ENCODE measurements at regions not wholly inside any gene's neighbourhood (a gene's known extent, or its start where the extent isn't known, plus 50 kb on each side); places are given as distances from the start of the nearest gene placed in this dataset.

- H3K27me3 ChIP-seq (ENCODE audit: insufficient read depth), result no peaks in the 10 kb centered on the region
- no peak overlapping the region for H3K4me3 ChIP-seq
- no peaks in the 10 kb centered on the region for H3K36me3 ChIP-seq (ENCODE audit: insufficient read depth)
- peak overlapping the region; percentile 5; the same call in 1 of the 2 replicates for H2AFZ ChIP-seq
- H3K27ac ChIP-seq (ENCODE audit: low read depth), result no peak overlapping the region
- ATAC-seq (no peak), DNase-seq (ENCODE audit: low spot score) (no peak)
- H3K4me1 Mint-ChIP-seq, result peaks cover 16% of the 10 kb centered on the region
- H4K20me1 ChIP-seq (replicated peaks; ENCODE audit: insufficient read depth), result no peaks in the 10 kb centered on the region
- no peaks in the 10 kb centered on the region for H3K27me3 Mint-ChIP-seq (ENCODE audit: insufficient read depth, low read depth, poor library complexity)
- no peaks in the 10 kb centered on the region; the same call in 1 of the 2 replicates for H3K9me2 ChIP-seq (ENCODE audit: insufficient read depth)
- no peaks in the 10 kb centered on the region; the same call in 2 of the 3 replicates for H3K9me3 Mint-ChIP-seq
- H3K36me3 Mint-ChIP-seq (ENCODE audit: low read depth), result no peaks in the 10 kb centered on the region; the same call in 2 of the 3 replicates
- peaks cover 21% of the 10 kb centered on the region for H3K4me1 ChIP-seq (ENCODE audit: insufficient read depth)
- no peaks in the 10 kb centered on the region for H3F3A ChIP-seq (replicated peaks; ENCODE audit: low read depth)
- no peak overlapping the region; the same call in 1 of the 2 replicates for H3K27ac Mint-ChIP-seq
- H3K4me3 Mint-ChIP-seq, result no peak overlapping the region
- no peaks in the 10 kb centered on the region for H3K79me2 ChIP-seq (replicated peaks; ENCODE audit: insufficient read depth)
- TF ChIP-seq NANOG (IDR thresholded peaks at IDR 0.05; ENCODE audit: borderline replicate concordance) (no peak), ETS1 (IDR thresholded peaks at IDR 0.05) (no peak)
- H3K4me2 ChIP-seq, result no peak overlapping the region
These were observed 174.5 kb upstream of the CNOT2 start for GRCh38 chr12:70068743-70069142.

- H3K27me3 Mint-ChIP-seq (ENCODE audit: insufficient read depth, low read depth, poor library complexity), result no peaks in the 10 kb centered on the region
- Histone ChIP-seq H4K20me1 (replicated peaks; ENCODE audit: insufficient read depth) (no peaks in the 10 kb centered on the region), H3K4me1 (ENCODE audit: insufficient read depth) (peaks cover 21% of the 10 kb centered on the region), H3K4me2 (peak overlapping the region; percentile 44; the same call in 1 of the 2 replicates), H2AFZ (no peak overlapping the region), H3F3A (replicated peaks; ENCODE audit: low read depth) (no peaks in the 10 kb centered on the region), H3K36me3 (ENCODE audit: insufficient read depth) (no peaks in the 10 kb centered on the region), H3K9me2 (ENCODE audit: insufficient read depth) (no peaks in the 10 kb centered on the region), H3K79me2 (replicated peaks; ENCODE audit: insufficient read depth) (no peaks in the 10 kb centered on the region), H3K27me3 (ENCODE audit: insufficient read depth) (no peaks in the 10 kb centered on the region), H3K4me3 (no peak overlapping the region), H3K27ac (ENCODE audit: low read depth) (no peak overlapping the region; the same call in 1 of the 2 replicates)
- no peaks in the 10 kb centered on the region; the same call in 2 of the 3 replicates for H3K9me3 Mint-ChIP-seq
- ATAC-seq (peak; percentile 67), DNase-seq (ENCODE audit: low spot score) (peak; percentile 48)
- peaks cover 19% of the 10 kb centered on the region for H3K4me1 Mint-ChIP-seq
- H3K27ac Mint-ChIP-seq, result no peak overlapping the region; the same call in 1 of the 2 replicates
- H3K36me3 Mint-ChIP-seq (ENCODE audit: low read depth), result no peaks in the 10 kb centered on the region; the same call in 2 of the 3 replicates
- no peak overlapping the region; the same call in 2 of the 3 replicates for H3K4me3 Mint-ChIP-seq
- TF ChIP-seq REST (IDR thresholded peaks at IDR 0.05; ENCODE audit: unreplicated experiment), result no peak
- TF ChIP-seq ZNF114 (CRISPR knock-in tag; IDR thresholded peaks at IDR 0.05), result no peak
- no peak for TF ChIP-seq ETS1 (IDR thresholded peaks at IDR 0.05)
- no peak for TF ChIP-seq EZH2 (IDR thresholded peaks at IDR 0.05; ENCODE audit: low read depth, unreplicated experiment)
- no peak for TF ChIP-seq STAT1 (IDR thresholded peaks at IDR 0.05; ENCODE audit: unreplicated experiment)
- TF ChIP-seq NANOG (IDR thresholded peaks at IDR 0.05; ENCODE audit: borderline replicate concordance), result no peak
- TF ChIP-seq ZNF462 (CRISPR knock-in tag; IDR thresholded peaks at IDR 0.05), result no peak
These were observed 173.8 kb upstream of the CNOT2 start for GRCh38 chr12:70069221-70070105.
